ENCODE measurements at regions not wholly inside any gene's neighbourhood (a gene's known extent, or its start where the extent isn't known, plus 50 kb on each side); places are given as distances from the start of the nearest gene placed in this dataset.

DNA sequence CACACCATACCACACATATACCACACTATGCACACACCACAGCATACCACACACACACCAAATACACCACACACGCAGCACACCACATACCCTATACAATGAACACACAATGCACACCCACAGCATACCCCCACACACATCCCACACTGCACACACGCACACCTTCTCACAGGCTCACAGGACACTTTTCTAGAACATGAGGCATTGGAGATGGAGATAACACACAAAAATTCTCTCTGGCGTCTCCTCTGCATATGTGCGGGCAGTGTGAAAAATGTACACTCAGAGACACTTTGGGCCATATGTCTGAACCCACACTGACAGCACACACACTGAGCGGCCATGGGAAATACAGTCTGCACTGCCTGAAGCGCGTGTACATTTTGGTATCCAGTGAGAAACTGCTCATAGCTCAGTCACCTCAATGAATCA is 278.1 kb downstream of the GADD45G start:
- no peaks in the 10 kb centered on the region for H3K27me3 ChIP-seq (ENCODE audit: insufficient read depth, low read length)
- no peaks in the 10 kb centered on the region for H3K79me2 ChIP-seq (ENCODE audit: insufficient read depth, low read length)
- H4K20me1 ChIP-seq (ENCODE audit: insufficient read depth, low read length): no peaks in the 10 kb centered on the region
- H3K4me2 ChIP-seq (ENCODE audit: low read length): no peak overlapping the region
- no peak for TF ChIP-seq EZH2 (IDR thresholded peaks at IDR 0.05; ENCODE audit: borderline replicate concordance, low read length)
- TF ChIP-seq, protein P1, sequence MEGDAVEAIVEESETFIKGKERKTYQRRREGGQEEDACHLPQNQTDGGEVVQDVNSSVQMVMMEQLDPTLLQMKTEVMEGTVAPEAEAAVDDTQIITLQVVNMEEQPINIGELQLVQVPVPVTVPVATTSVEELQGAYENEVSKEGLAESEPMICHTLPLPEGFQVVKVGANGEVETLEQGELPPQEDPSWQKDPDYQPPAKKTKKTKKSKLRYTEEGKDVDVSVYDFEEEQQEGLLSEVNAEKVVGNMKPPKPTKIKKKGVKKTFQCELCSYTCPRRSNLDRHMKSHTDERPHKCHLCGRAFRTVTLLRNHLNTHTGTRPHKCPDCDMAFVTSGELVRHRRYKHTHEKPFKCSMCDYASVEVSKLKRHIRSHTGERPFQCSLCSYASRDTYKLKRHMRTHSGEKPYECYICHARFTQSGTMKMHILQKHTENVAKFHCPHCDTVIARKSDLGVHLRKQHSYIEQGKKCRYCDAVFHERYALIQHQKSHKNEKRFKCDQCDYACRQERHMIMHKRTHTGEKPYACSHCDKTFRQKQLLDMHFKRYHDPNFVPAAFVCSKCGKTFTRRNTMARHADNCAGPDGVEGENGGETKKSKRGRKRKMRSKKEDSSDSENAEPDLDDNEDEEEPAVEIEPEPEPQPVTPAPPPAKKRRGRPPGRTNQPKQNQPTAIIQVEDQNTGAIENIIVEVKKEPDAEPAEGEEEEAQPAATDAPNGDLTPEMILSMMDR (IDR thresholded peaks at IDR 0.05; ENCODE audit: low read length): no peak
- no peaks in the 10 kb centered on the region for H3F3A ChIP-seq (ENCODE audit: insufficient read depth, low read length)
- no peak overlapping the region for H3K4me3 ChIP-seq (ENCODE audit: low read depth, low read length, poor library complexity, severe bottlenecking)
- H3K27ac ChIP-seq (ENCODE audit: low read depth, low read length, poor library complexity, severe bottlenecking): no peak overlapping the region
- H3K9me2 ChIP-seq (ENCODE audit: low read depth, low read length): no peaks in the 10 kb centered on the region
- H3K9me3 ChIP-seq (ENCODE audit: low read length): no peaks in the 10 kb centered on the region
- no peak overlapping the region for H3K9ac ChIP-seq (ENCODE audit: low read length)
- H2AFZ ChIP-seq (ENCODE audit: low read length): no peak overlapping the region
- no peaks in the 10 kb centered on the region for H3K36me3 ChIP-seq (ENCODE audit: insufficient read depth, low read length)
- H3K4me1 ChIP-seq (ENCODE audit: insufficient read depth, low read length, severe bottlenecking): no peaks in the 10 kb centered on the region

DNA sequence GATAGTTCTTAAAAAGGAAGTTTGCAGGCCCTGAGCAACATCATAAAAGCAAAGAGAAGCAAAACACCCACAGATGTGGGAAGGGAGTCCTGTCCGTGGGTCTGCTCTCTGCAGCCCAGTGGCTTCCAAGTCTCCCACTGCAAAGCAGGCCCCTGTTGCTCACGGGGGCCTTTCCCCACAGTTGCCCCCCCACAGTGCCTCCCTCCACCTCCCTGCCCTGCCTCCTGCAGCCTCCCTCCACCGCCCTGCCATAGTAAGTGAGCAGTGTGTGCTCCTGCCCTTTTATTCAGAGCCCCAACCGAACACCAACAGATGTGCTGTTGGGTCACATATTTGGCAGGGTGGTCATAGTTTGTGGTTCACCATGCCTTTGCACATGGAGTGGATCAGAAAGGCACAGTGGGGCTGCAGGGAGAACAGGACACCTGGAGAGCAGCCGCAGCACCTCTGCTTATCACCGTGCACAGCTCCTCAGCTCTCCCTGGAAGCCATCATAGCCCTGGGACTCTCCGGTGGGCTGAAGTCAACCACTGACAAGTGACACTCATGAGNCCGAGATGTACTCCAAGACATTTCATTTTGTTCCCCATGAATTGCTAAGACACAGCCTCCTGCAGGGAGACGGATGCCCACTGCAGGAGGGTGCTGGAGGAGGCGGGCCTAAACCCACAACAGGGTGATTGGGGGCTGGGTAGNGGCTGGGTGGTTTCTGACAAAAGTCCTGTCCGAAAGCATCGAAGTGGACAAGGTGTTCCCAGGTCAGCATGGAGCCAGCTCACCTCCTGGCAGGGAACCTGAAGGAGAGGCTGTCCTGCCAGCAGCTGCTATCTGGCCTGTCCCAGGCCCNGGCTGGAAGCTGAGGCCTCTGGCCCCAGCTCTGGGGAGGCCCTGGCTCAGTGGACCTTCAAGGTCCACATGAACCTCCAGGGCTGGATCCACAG is 278.9 kb downstream of the GADD45G start:
- Histone ChIP-seq H3K9me2 (ENCODE audit: low read depth, low read length) (no peaks in the 10 kb centered on the region), H3K27ac (ENCODE audit: low read depth, low read length, poor library complexity, severe bottlenecking) (no peak overlapping the region), H3K9me3 (ENCODE audit: low read length) (no peaks in the 10 kb centered on the region), H3K9ac (ENCODE audit: low read length) (no peak overlapping the region), H3F3A (ENCODE audit: insufficient read depth, low read length) (no peaks in the 10 kb centered on the region), H3K4me2 (ENCODE audit: low read length) (no peak overlapping the region), H3K79me2 (ENCODE audit: insufficient read depth, low read length) (no peaks in the 10 kb centered on the region), H4K20me1 (ENCODE audit: insufficient read depth, low read length) (no peaks in the 10 kb centered on the region), H3K4me1 (ENCODE audit: insufficient read depth, low read length, severe bottlenecking) (no peaks in the 10 kb centered on the region), H3K36me3 (ENCODE audit: insufficient read depth, low read length) (no peaks in the 10 kb centered on the region), H3K4me3 (ENCODE audit: low read depth, low read length, poor library complexity, severe bottlenecking) (no peak overlapping the region), H3K27me3 (ENCODE audit: insufficient read depth, low read length) (no peaks in the 10 kb centered on the region), H2AFZ (ENCODE audit: low read length) (no peak overlapping the region)
- no peak for TF ChIP-seq EZH2 (IDR thresholded peaks at IDR 0.05; ENCODE audit: borderline replicate concordance, low read length)
- TF ChIP-seq, protein P1 (IDR thresholded peaks at IDR 0.05; ENCODE audit: low read length): no peak

DNA sequence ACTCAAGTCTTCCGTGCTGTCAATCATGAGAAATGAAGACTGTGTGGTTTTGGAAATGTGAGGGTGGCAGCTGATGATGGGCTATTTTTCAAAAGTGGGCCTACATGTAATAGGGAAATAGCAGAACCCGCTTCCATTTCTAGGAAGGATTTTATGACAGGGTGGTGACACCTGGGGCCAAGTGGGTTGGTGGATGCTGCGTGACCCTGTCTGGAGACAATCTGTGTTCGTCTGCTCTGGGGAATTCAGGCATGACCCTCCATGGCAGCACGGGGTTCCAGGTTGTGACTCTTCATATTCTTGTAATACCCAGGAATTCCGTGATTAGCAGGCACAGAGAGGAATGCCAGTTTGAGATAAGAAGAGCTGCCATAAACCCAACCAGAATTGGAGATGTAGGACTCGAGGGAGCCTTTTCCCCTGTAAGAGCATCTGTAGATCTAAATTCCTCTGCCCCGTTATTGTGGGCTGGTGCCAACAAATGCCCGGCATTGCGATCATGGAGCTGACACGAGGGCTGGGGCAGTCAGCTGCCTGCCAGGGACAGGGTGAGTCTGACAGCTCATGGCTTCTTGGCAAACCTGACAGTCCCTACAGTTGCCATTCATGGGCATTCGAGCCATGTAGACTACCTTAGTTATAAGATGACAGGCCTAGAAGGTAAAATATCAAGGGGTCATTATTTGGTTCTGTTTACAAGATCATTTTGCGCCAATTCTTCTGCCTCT is 279.7 kb downstream of the GADD45G start:
- Histone ChIP-seq H3K9ac (ENCODE audit: low read length) (no peak overlapping the region), H3F3A (ENCODE audit: insufficient read depth, low read length) (no peaks in the 10 kb centered on the region), H3K4me3 (ENCODE audit: low read depth, low read length, poor library complexity, severe bottlenecking) (no peak overlapping the region), H3K27me3 (ENCODE audit: insufficient read depth, low read length) (no peaks in the 10 kb centered on the region), H3K4me2 (ENCODE audit: low read length) (no peak overlapping the region), H3K79me2 (ENCODE audit: insufficient read depth, low read length) (no peaks in the 10 kb centered on the region), H3K4me1 (ENCODE audit: insufficient read depth, low read length, severe bottlenecking) (no peaks in the 10 kb centered on the region), H4K20me1 (ENCODE audit: insufficient read depth, low read length) (no peaks in the 10 kb centered on the region), H2AFZ (ENCODE audit: low read length) (no peak overlapping the region), H3K9me3 (ENCODE audit: low read length) (no peaks in the 10 kb centered on the region), H3K9me2 (ENCODE audit: low read depth, low read length) (no peaks in the 10 kb centered on the region), H3K27ac (ENCODE audit: low read depth, low read length, poor library complexity, severe bottlenecking) (no peak overlapping the region), H3K36me3 (ENCODE audit: insufficient read depth, low read length) (no peaks in the 10 kb centered on the region)
- TF ChIP-seq, protein P1 (IDR thresholded peaks at IDR 0.05; ENCODE audit: low read length): no peak
- no peak for TF ChIP-seq EZH2 (IDR thresholded peaks at IDR 0.05; ENCODE audit: borderline replicate concordance, low read length)

All from OCI-LY1 (cell line).